ENCODE measurements at regions not wholly inside any gene's neighbourhood (a gene's known extent, or its start where the extent isn't known, plus 50 kb on each side); places are given as distances from the start of the nearest gene placed in this dataset.

- Histone ChIP-seq H3K4me3 (no peak overlapping the region), H3K27ac (no peak overlapping the region), H3K4me1 (no peaks in the 10 kb centered on the region), H3K27me3 (no peaks in the 10 kb centered on the region), H3K36me3 (no peaks in the 10 kb centered on the region), H3K9me3 (no peaks in the 10 kb centered on the region)
- TF ChIP-seq POLR2AphosphoS5 (IDR thresholded peaks at IDR 0.05) = no peak
- TF ChIP-seq CTCF (IDR thresholded peaks at IDR 0.05) = no peak
- no peak for TF ChIP-seq EP300 (IDR thresholded peaks at IDR 0.05)
- TF ChIP-seq POLR2A (IDR thresholded peaks at IDR 0.05) = no peak
- no peak for DNase-seq (ENCODE audit: low spot score in 2 of 2)
Measured at GRCh38 chr14:29475641-29476040, 452.0 kb downstream of the PRKD1 start.

- Histone ChIP-seq H3K27ac (no peak overlapping the region), H3K4me1 (no peaks in the 10 kb centered on the region), H3K27me3 (no peaks in the 10 kb centered on the region), H3K36me3 (no peaks in the 10 kb centered on the region), H3K9me3 (no peaks in the 10 kb centered on the region), H3K4me3 (no peak overlapping the region)
- WGBS = 77% methylated on average over 4 of the region's 4 CpGs
- no peak for TF ChIP-seq POLR2A (IDR thresholded peaks at IDR 0.05)
- no peak for TF ChIP-seq CTCF (IDR thresholded peaks at IDR 0.05)
- TF ChIP-seq POLR2AphosphoS5 (IDR thresholded peaks at IDR 0.05) = no peak
- TF ChIP-seq EP300 (IDR thresholded peaks at IDR 0.05) = no peak
- no peak for DNase-seq (ENCODE audit: low spot score in 2 of 2)
Measured at GRCh38 chr14:29486132-29486531, 441.5 kb downstream of the PRKD1 start.

- no peaks in the 10 kb centered on the region for H3K36me3 ChIP-seq
- H3K9me3 ChIP-seq = no peaks in the 10 kb centered on the region
- H3K27ac ChIP-seq = no peak overlapping the region
- no peaks in the 10 kb centered on the region for H3K27me3 ChIP-seq
- TF ChIP-seq EP300 (IDR thresholded peaks at IDR 0.05) = no peak
- TF ChIP-seq CTCF (IDR thresholded peaks at IDR 0.05) = no peak
- TF ChIP-seq POLR2AphosphoS5 (IDR thresholded peaks at IDR 0.05) = no peak
- no peak for TF ChIP-seq POLR2A (IDR thresholded peaks at IDR 0.05)
- H3K4me3 ChIP-seq = no peak overlapping the region
- WGBS = 74% methylated on average over 4 of the region's 4 CpGs
- H3K4me1 ChIP-seq = no peaks in the 10 kb centered on the region
- no peak for DNase-seq (ENCODE audit: low spot score in 2 of 2)
Measured at GRCh38 chr14:29489911-29490425, 437.7 kb downstream of the PRKD1 start.

GRCh38 chr14:29493849-29494248 lies 433.8 kb downstream of the PRKD1 start:
- Histone ChIP-seq H3K27ac (no peak overlapping the region), H3K4me3 (no peak overlapping the region), H3K4me1 (no peaks in the 10 kb centered on the region), H3K9me3 (no peaks in the 10 kb centered on the region), H3K36me3 (no peaks in the 10 kb centered on the region), H3K27me3 (no peaks in the 10 kb centered on the region)
- TF ChIP-seq CTCF (IDR thresholded peaks at IDR 0.05) = no peak
- TF ChIP-seq POLR2AphosphoS5 (IDR thresholded peaks at IDR 0.05) = no peak
- no peak for TF ChIP-seq POLR2A (IDR thresholded peaks at IDR 0.05)
- TF ChIP-seq EP300 (IDR thresholded peaks at IDR 0.05) = no peak
- 77% methylated on average over 4 of the region's 4 CpGs for WGBS
- DNase-seq (ENCODE audit: low spot score in 2 of 2) = no peak

- no peak overlapping the region for H3K4me3 ChIP-seq
- no peak for TF ChIP-seq POLR2A (IDR thresholded peaks at IDR 0.05)
- TF ChIP-seq EP300 (IDR thresholded peaks at IDR 0.05) = no peak
- TF ChIP-seq POLR2AphosphoS5 (IDR thresholded peaks at IDR 0.05) = no peak
- no peak for TF ChIP-seq CTCF (IDR thresholded peaks at IDR 0.05)
- 50% methylated on average over 1 of the region's 1 CpG for WGBS
Measured at GRCh38 chr14:29494312-29494711, 433.3 kb downstream of the PRKD1 start.

More at GRCh38 chr14:29494312-29494711, 433.3 kb downstream of the PRKD1 start:
- DNase-seq (ENCODE audit: low spot score in 2 of 2) = no peak
- Histone ChIP-seq H3K9me3 (no peaks in the 10 kb centered on the region), H3K4me1 (no peaks in the 10 kb centered on the region), H3K27ac (no peak overlapping the region), H3K27me3 (no peaks in the 10 kb centered on the region), H3K36me3 (no peaks in the 10 kb centered on the region)

Measured in suprapubic skin (tissue), 4 donors.